Central memory CD8-positive, alpha-beta T cell (primary cell): ENCODE measurements at regions not wholly inside any gene's neighbourhood (a gene's known extent, or its start where the extent isn't known, plus 50 kb on each side); places are given as distances from the start of the nearest gene placed in this dataset.

Experiments
- ATAC-seq: fragments of 150-1000 bp; cut with Tn5 transposase; replicated peaks from 2 replicates; pipeline ENCODE4 v1.10.0; 2022; ENCODE audit warnings: mild to moderate bottlenecking, moderate FRiP score, moderate number of reproducible peaks; ENCODE audit not compliant: poor library complexity, severe bottlenecking; ENCODE audit errors: extremely low read depth
- DNase-seq, 2 donors: peaks; one replicate each; pipeline ENCODE4 v3.0.0; 2021; ENCODE audit warnings: low spot score in 2 of 2
- H3K27ac Mint-ChIP-seq: one replicate; pipeline ENCODE4 v1.8.0; 2022; ENCODE audit warnings: low read depth, mild to moderate bottlenecking, moderate library complexity, mixed read lengths
- H3K27me3 Mint-ChIP-seq: one replicate; pipeline ENCODE4 v1.8.0; 2022; ENCODE audit warnings: mixed read lengths
- H3K36me3 Mint-ChIP-seq: one replicate; pipeline ENCODE4 v1.8.0; 2022; ENCODE audit warnings: mild to moderate bottlenecking, moderate library complexity, mixed read lengths; ENCODE audit not compliant: insufficient read depth
- H3K4me1 Mint-ChIP-seq: one replicate; pipeline ENCODE4 v1.8.0; 2022; ENCODE audit warnings: mixed read lengths
- H3K4me3 Mint-ChIP-seq: one replicate; pipeline ENCODE4 v1.8.0; 2022; ENCODE audit warnings: mild to moderate bottlenecking, moderate library complexity, mixed read lengths
- H3K9me3 Mint-ChIP-seq: one replicate; pipeline ENCODE4 v1.8.0; 2022; ENCODE audit warnings: mixed read lengths

- H3K9me3 Mint-ChIP-seq: no peaks in the 10 kb centered on the region
- ATAC-seq (no peak), DNase-seq (no peak)
- H3K27ac Mint-ChIP-seq: no peak overlapping the region
- peaks cover 37% of the 10 kb centered on the region for H3K27me3 Mint-ChIP-seq
- H3K36me3 Mint-ChIP-seq: no peaks in the 10 kb centered on the region
- no peaks in the 10 kb centered on the region for H3K4me1 Mint-ChIP-seq
- no peak overlapping the region for H3K4me3 Mint-ChIP-seq
Measured at GRCh38 chr16:77585379-77586251, 136.7 kb upstream of the NUDT7 start.

- H3K27me3 Mint-ChIP-seq: peaks cover 18% of the 10 kb centered on the region
- ATAC-seq (no peak), DNase-seq (no peak)
- no peak overlapping the region for H3K4me3 Mint-ChIP-seq
- H3K9me3 Mint-ChIP-seq: no peaks in the 10 kb centered on the region
- H3K36me3 Mint-ChIP-seq: no peaks in the 10 kb centered on the region
- no peaks in the 10 kb centered on the region for H3K4me1 Mint-ChIP-seq
- no peak overlapping the region for H3K27ac Mint-ChIP-seq
Measured at GRCh38 chr16:77588389-77588788, 133.9 kb upstream of the NUDT7 start.

- H3K36me3 Mint-ChIP-seq: no peaks in the 10 kb centered on the region
- no peaks in the 10 kb centered on the region for H3K9me3 Mint-ChIP-seq
- ATAC-seq (no peak), DNase-seq (no peak)
- no peak overlapping the region for H3K4me3 Mint-ChIP-seq
- no peaks in the 10 kb centered on the region for H3K4me1 Mint-ChIP-seq
- H3K27ac Mint-ChIP-seq: no peak overlapping the region
- peaks cover 18% of the 10 kb centered on the region for H3K27me3 Mint-ChIP-seq
Measured at GRCh38 chr16:77589071-77589765, 133.1 kb upstream of the NUDT7 start.

- no peaks in the 10 kb centered on the region for H3K4me1 Mint-ChIP-seq
Measured at GRCh38 chr16:77590707-77591106, 131.6 kb upstream of the NUDT7 start.

GRCh38 chr16:77591347-77591746 lies 131.0 kb upstream of the NUDT7 start:
- no peaks in the 10 kb centered on the region for H3K9me3 Mint-ChIP-seq
- H3K27me3 Mint-ChIP-seq: peaks cover 15% of the 10 kb centered on the region
- H3K4me1 Mint-ChIP-seq: no peaks in the 10 kb centered on the region
- no peaks in the 10 kb centered on the region for H3K36me3 Mint-ChIP-seq
- H3K27ac Mint-ChIP-seq: no peak overlapping the region
- no peak overlapping the region for H3K4me3 Mint-ChIP-seq
- ATAC-seq: no peak
- DNase-seq: no peak

More at GRCh38 chr16:77590707-77591106, 131.6 kb upstream of the NUDT7 start:
- peaks cover 19% of the 10 kb centered on the region for H3K27me3 Mint-ChIP-seq
- no peak overlapping the region for H3K27ac Mint-ChIP-seq
- no peak overlapping the region for H3K4me3 Mint-ChIP-seq
- no peak for DNase-seq
- H3K36me3 Mint-ChIP-seq: no peaks in the 10 kb centered on the region
- no peaks in the 10 kb centered on the region for H3K9me3 Mint-ChIP-seq
- no peak for ATAC-seq

GRCh38 chr16:77592021-77592420 lies 130.3 kb upstream of the NUDT7 start:
- no peak overlapping the region for H3K27ac Mint-ChIP-seq
- no peak overlapping the region for H3K4me3 Mint-ChIP-seq
- H3K4me1 Mint-ChIP-seq: no peaks in the 10 kb centered on the region
- ATAC-seq: no peak
- no peaks in the 10 kb centered on the region for H3K9me3 Mint-ChIP-seq
- H3K27me3 Mint-ChIP-seq: peaks cover 18% of the 10 kb centered on the region
- no peaks in the 10 kb centered on the region for H3K36me3 Mint-ChIP-seq
- no peak for DNase-seq

GRCh38 chr16:77594057-77594456 lies 128.3 kb upstream of the NUDT7 start:
- no peak overlapping the region for H3K4me3 Mint-ChIP-seq
- no peak overlapping the region for H3K27ac Mint-ChIP-seq
- ATAC-seq (no peak), DNase-seq (no peak)
- peaks cover 39% of the 10 kb centered on the region for H3K27me3 Mint-ChIP-seq
- H3K4me1 Mint-ChIP-seq: no peaks in the 10 kb centered on the region
- H3K36me3 Mint-ChIP-seq: no peaks in the 10 kb centered on the region
- H3K9me3 Mint-ChIP-seq: no peaks in the 10 kb centered on the region

GRCh38 chr16:77594799-77595596 lies 127.3 kb upstream of the NUDT7 start:
- H3K27ac Mint-ChIP-seq: no peak overlapping the region
- DNase-seq: no peak

GRCh38 chr16:77596261-77596660 lies 126.1 kb upstream of the NUDT7 start:
- ATAC-seq: no peak
- no peaks in the 10 kb centered on the region for H3K4me1 Mint-ChIP-seq
- DNase-seq: no peak
- H3K27me3 Mint-ChIP-seq: peaks cover 43% of the 10 kb centered on the region
- no peaks in the 10 kb centered on the region for H3K9me3 Mint-ChIP-seq
- no peak overlapping the region for H3K4me3 Mint-ChIP-seq
- no peak overlapping the region for H3K27ac Mint-ChIP-seq
- no peaks in the 10 kb centered on the region for H3K36me3 Mint-ChIP-seq

More at GRCh38 chr16:77594799-77595596, 127.3 kb upstream of the NUDT7 start:
- Mint-ChIP-seq H3K9me3 (no peaks in the 10 kb centered on the region), H3K4me1 (no peaks in the 10 kb centered on the region), H3K36me3 (no peaks in the 10 kb centered on the region), H3K27me3 (peaks cover 43% of the 10 kb centered on the region), H3K4me3 (no peak overlapping the region)
- no peak for ATAC-seq

GRCh38 chr16:77599793-77600415 lies 122.4 kb upstream of the NUDT7 start:
- H3K4me1 Mint-ChIP-seq: no peaks in the 10 kb centered on the region
- DNase-seq: no peak
- no peak overlapping the region for H3K4me3 Mint-ChIP-seq
- H3K27ac Mint-ChIP-seq: no peak overlapping the region
- no peak for ATAC-seq
- no peaks in the 10 kb centered on the region for H3K36me3 Mint-ChIP-seq
- peaks cover 47% of the 10 kb centered on the region for H3K27me3 Mint-ChIP-seq
- H3K9me3 Mint-ChIP-seq: no peaks in the 10 kb centered on the region

GRCh38 chr16:77600555-77600954 lies 121.8 kb upstream of the NUDT7 start:
- DNase-seq: no peak
- ATAC-seq: no peak

GRCh38 chr16:77603656-77604055 lies 118.7 kb upstream of the NUDT7 start:
- no peaks in the 10 kb centered on the region for H3K4me1 Mint-ChIP-seq
- H3K36me3 Mint-ChIP-seq: no peaks in the 10 kb centered on the region
- no peak overlapping the region for H3K4me3 Mint-ChIP-seq

More at GRCh38 chr16:77600555-77600954, 121.8 kb upstream of the NUDT7 start:
- H3K27me3 Mint-ChIP-seq: peaks cover 42% of the 10 kb centered on the region
- no peaks in the 10 kb centered on the region for H3K4me1 Mint-ChIP-seq
- no peaks in the 10 kb centered on the region for H3K9me3 Mint-ChIP-seq
- no peak overlapping the region for H3K27ac Mint-ChIP-seq
- H3K36me3 Mint-ChIP-seq: no peaks in the 10 kb centered on the region
- no peak overlapping the region for H3K4me3 Mint-ChIP-seq

More at GRCh38 chr16:77603656-77604055, 118.7 kb upstream of the NUDT7 start:
- Mint-ChIP-seq H3K9me3 (no peaks in the 10 kb centered on the region), H3K27me3 (peaks cover 16% of the 10 kb centered on the region), H3K27ac (no peak overlapping the region)
- no peak for ATAC-seq
- DNase-seq: no peak
